ENCODE measurements at regions not wholly inside any gene's neighbourhood (a gene's known extent, or its start where the extent isn't known, plus 50 kb on each side); places are given as distances from the start of the nearest gene placed in this dataset.

DNA sequence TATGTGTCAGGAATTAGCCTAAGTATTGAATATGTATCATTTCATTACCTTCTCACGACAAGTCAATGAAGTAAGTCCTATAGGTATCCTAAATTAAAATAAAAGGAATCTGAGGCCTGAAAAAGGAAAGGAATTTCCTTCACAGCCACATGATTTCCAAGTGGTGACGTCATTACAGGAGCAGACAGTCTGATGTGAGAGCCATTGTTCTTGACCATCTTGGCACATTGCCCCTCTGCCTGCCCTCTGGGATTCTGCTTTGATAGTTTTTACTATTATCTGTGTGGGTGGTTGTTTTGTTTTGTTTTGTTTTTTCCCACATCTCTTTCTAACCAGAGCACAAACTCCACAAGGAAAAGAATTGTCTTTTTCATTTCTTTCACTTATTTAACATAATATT is 219.8 kb upstream of the UFL1 start:
- Histone ChIP-seq H3K27me3 (ENCODE audit: insufficient read depth, poor library complexity, severe bottlenecking) (no peaks in the 10 kb centered on the region), H3K4me3 (replicated peaks; ENCODE audit: insufficient read depth, low read length) (no peak overlapping the region), H3K27ac (replicated peaks) (no peak overlapping the region)
- TF ChIP-seq GABPA (IDR thresholded peaks at IDR 0.05; ENCODE audit: low read depth) (no peak), POLR2AphosphoS5 (IDR thresholded peaks at IDR 0.05; ENCODE audit: low read depth) (no peak), SPI1 (IDR thresholded peaks at IDR 0.05; ENCODE audit: borderline replicate concordance, low read depth) (no peak)
- TF ChIP-seq, protein P1, sequence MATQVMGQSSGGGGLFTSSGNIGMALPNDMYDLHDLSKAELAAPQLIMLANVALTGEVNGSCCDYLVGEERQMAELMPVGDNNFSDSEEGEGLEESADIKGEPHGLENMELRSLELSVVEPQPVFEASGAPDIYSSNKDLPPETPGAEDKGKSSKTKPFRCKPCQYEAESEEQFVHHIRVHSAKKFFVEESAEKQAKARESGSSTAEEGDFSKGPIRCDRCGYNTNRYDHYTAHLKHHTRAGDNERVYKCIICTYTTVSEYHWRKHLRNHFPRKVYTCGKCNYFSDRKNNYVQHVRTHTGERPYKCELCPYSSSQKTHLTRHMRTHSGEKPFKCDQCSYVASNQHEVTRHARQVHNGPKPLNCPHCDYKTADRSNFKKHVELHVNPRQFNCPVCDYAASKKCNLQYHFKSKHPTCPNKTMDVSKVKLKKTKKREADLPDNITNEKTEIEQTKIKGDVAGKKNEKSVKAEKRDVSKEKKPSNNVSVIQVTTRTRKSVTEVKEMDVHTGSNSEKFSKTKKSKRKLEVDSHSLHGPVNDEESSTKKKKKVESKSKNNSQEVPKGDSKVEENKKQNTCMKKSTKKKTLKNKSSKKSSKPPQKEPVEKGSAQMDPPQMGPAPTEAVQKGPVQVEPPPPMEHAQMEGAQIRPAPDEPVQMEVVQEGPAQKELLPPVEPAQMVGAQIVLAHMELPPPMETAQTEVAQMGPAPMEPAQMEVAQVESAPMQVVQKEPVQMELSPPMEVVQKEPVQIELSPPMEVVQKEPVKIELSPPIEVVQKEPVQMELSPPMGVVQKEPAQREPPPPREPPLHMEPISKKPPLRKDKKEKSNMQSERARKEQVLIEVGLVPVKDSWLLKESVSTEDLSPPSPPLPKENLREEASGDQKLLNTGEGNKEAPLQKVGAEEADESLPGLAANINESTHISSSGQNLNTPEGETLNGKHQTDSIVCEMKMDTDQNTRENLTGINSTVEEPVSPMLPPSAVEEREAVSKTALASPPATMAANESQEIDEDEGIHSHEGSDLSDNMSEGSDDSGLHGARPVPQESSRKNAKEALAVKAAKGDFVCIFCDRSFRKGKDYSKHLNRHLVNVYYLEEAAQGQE (IDR thresholded peaks at IDR 0.05; ENCODE audit: insufficient replicate concordance, low read depth): no peak
- TF ChIP-seq, protein P2, sequence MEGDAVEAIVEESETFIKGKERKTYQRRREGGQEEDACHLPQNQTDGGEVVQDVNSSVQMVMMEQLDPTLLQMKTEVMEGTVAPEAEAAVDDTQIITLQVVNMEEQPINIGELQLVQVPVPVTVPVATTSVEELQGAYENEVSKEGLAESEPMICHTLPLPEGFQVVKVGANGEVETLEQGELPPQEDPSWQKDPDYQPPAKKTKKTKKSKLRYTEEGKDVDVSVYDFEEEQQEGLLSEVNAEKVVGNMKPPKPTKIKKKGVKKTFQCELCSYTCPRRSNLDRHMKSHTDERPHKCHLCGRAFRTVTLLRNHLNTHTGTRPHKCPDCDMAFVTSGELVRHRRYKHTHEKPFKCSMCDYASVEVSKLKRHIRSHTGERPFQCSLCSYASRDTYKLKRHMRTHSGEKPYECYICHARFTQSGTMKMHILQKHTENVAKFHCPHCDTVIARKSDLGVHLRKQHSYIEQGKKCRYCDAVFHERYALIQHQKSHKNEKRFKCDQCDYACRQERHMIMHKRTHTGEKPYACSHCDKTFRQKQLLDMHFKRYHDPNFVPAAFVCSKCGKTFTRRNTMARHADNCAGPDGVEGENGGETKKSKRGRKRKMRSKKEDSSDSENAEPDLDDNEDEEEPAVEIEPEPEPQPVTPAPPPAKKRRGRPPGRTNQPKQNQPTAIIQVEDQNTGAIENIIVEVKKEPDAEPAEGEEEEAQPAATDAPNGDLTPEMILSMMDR (IDR thresholded peaks at IDR 0.05; ENCODE audit: insufficient read depth, low read length): no peak
- DNase-seq (ENCODE audit: low read depth in 1 of 2, low spot score in 1 of 2): no peak

DNA sequence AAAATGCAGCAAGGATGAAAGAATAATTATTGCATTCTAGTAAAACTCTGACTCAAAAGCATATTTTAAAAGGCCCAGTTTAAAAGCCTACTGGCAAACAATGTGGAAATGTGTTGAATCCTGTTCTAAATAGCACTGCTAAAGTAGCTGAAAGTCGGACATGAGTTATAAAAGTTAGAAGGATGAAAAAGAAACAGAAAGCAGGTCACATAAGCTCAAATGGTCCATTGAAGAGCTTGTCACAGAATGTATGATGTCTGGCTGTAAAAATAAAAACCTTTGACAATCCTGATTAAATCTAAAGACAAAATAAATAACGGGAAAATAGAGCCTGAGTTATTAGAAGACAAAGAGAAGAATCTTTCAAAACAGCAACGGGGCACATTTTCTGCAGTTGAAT is 218.6 kb upstream of the UFL1 start:
- no peak for DNase-seq (ENCODE audit: low read depth in 1 of 2, low spot score in 1 of 2)
- Histone ChIP-seq H3K27ac (replicated peaks) (no peak overlapping the region), H3K27me3 (ENCODE audit: insufficient read depth, poor library complexity, severe bottlenecking) (no peaks in the 10 kb centered on the region), H3K4me3 (replicated peaks; ENCODE audit: insufficient read depth, low read length) (no peak overlapping the region)
- TF ChIP-seq, protein P1 (IDR thresholded peaks at IDR 0.05; ENCODE audit: insufficient replicate concordance, low read depth): no peak
- TF ChIP-seq SPI1 (IDR thresholded peaks at IDR 0.05; ENCODE audit: borderline replicate concordance, low read depth): no peak
- no peak for TF ChIP-seq POLR2AphosphoS5 (IDR thresholded peaks at IDR 0.05; ENCODE audit: low read depth)
- TF ChIP-seq GABPA (IDR thresholded peaks at IDR 0.05; ENCODE audit: low read depth): no peak
- TF ChIP-seq, protein P2 (IDR thresholded peaks at IDR 0.05; ENCODE audit: insufficient read depth, low read length): no peak

DNA sequence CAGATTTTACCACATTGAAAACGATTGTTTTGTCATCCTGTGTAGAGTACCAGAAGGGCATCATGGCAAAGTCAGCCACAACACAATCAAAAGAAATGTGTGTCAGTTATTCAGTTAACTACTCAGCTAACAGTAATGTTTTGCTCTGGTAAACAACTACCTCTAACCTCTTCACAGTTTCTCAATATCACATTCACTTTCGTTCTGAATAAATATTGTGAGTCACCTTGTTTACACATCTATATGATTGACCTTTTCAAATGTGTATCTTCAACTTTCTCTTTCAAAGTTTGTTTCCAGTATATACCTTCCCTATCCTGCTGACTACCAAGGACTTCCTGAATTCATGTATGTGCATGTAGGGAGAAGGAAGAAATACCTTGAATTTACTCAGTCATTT is 216.6 kb upstream of the UFL1 start:
- Histone ChIP-seq H3K27me3 (ENCODE audit: insufficient read depth, poor library complexity, severe bottlenecking) (no peaks in the 10 kb centered on the region), H3K4me3 (replicated peaks; ENCODE audit: insufficient read depth, low read length) (no peak overlapping the region), H3K27ac (replicated peaks) (no peak overlapping the region)
- DNase-seq (ENCODE audit: low read depth in 1 of 2, low spot score in 1 of 2): no peak
- no peak for TF ChIP-seq GABPA (IDR thresholded peaks at IDR 0.05; ENCODE audit: low read depth)
- TF ChIP-seq, protein P1 (IDR thresholded peaks at IDR 0.05; ENCODE audit: insufficient replicate concordance, low read depth): no peak
- TF ChIP-seq POLR2AphosphoS5 (IDR thresholded peaks at IDR 0.05; ENCODE audit: low read depth): no peak
- TF ChIP-seq SPI1 (IDR thresholded peaks at IDR 0.05; ENCODE audit: borderline replicate concordance, low read depth): no peak
- TF ChIP-seq, protein P2 (IDR thresholded peaks at IDR 0.05; ENCODE audit: insufficient read depth, low read length): no peak
